ENCODE measurements at regions not wholly inside any gene's neighbourhood (a gene's known extent, or its start where the extent isn't known, plus 50 kb on each side); places are given as distances from the start of the nearest gene placed in this dataset.

GRCh38 chr10:131779661-131780394, 121.0 kb upstream of the PPP2R2D start:
- DNase-seq (ENCODE audit: low read depth in 4 of 4, low spot score in 3 of 4): no peak

GRCh38 chr10:131781076-131781475, 119.7 kb upstream of the PPP2R2D start:
- no peak for DNase-seq (ENCODE audit: low read depth in 4 of 4, low spot score in 3 of 4)

- no peak for DNase-seq (ENCODE audit: low read depth in 4 of 4, low spot score in 3 of 4)
Observed at GRCh38 chr10:131781791-131782190, 119.0 kb upstream of the PPP2R2D start.

GRCh38 chr10:131784363-131785120, 116.3 kb upstream of the PPP2R2D start:
- DNase-seq (ENCODE audit: low read depth in 4 of 4, low spot score in 3 of 4): no peak

GRCh38 chr10:131785121-131785460, 115.7 kb upstream of the PPP2R2D start:
- DNase-seq (ENCODE audit: low read depth in 4 of 4, low spot score in 3 of 4): no peak

- no peak for DNase-seq (ENCODE audit: low read depth in 4 of 4, low spot score in 3 of 4)
Observed at GRCh38 chr10:131786756-131787605, 113.8 kb upstream of the PPP2R2D start.

- no peak for DNase-seq (ENCODE audit: low read depth in 4 of 4, low spot score in 3 of 4)
Observed at GRCh38 chr10:131787961-131788360, 112.8 kb upstream of the PPP2R2D start.

GRCh38 chr10:131788386-131788785, 112.4 kb upstream of the PPP2R2D start:
- DNase-seq (ENCODE audit: low read depth in 4 of 4, low spot score in 3 of 4): no peak

- no peak for DNase-seq (ENCODE audit: low read depth in 4 of 4, low spot score in 3 of 4)
Observed at GRCh38 chr10:131789516-131789915, 111.3 kb upstream of the PPP2R2D start.

GRCh38 chr10:131790021-131790420, 110.8 kb upstream of the PPP2R2D start:
- DNase-seq (ENCODE audit: low read depth in 4 of 4, low spot score in 3 of 4): no peak

GRCh38 chr10:131792011-131792651, 108.7 kb upstream of the PPP2R2D start:
- DNase-seq (ENCODE audit: low read depth in 4 of 4, low spot score in 3 of 4): no peak

- DNase-seq (ENCODE audit: low read depth in 4 of 4, low spot score in 3 of 4): no peak
Observed at GRCh38 chr10:131792809-131793208, 108.0 kb upstream of the PPP2R2D start.

- DNase-seq (ENCODE audit: low read depth in 4 of 4, low spot score in 3 of 4): no peak
Observed at GRCh38 chr10:131795761-131796160, 105.0 kb upstream of the PPP2R2D start.

GRCh38 chr10:131797626-131798025, 103.2 kb upstream of the PPP2R2D start:
- DNase-seq (ENCODE audit: low read depth in 4 of 4, low spot score in 3 of 4): no peak

GRCh38 chr10:131799429-131799828, 101.4 kb upstream of the PPP2R2D start:
- no peak for DNase-seq (ENCODE audit: low read depth in 4 of 4, low spot score in 3 of 4)

GRCh38 chr10:131802156-131802915, 98.5 kb upstream of the PPP2R2D start:
- no peak for DNase-seq (ENCODE audit: low read depth in 4 of 4, low spot score in 3 of 4)

GRCh38 chr10:131802996-131803395, 97.8 kb upstream of the PPP2R2D start:
- no peak for DNase-seq (ENCODE audit: low read depth in 4 of 4, low spot score in 3 of 4)

- no peak for DNase-seq (ENCODE audit: low read depth in 4 of 4, low spot score in 3 of 4)
Observed at GRCh38 chr10:131803860-131804425, 96.9 kb upstream of the PPP2R2D start.

- DNase-seq (ENCODE audit: low read depth in 4 of 4, low spot score in 3 of 4): no peak
Observed at GRCh38 chr10:131804551-131805295, 96.1 kb upstream of the PPP2R2D start.
